ENCODE measurements at regions not wholly inside any gene's neighbourhood (a gene's known extent, or its start where the extent isn't known, plus 50 kb on each side); places are given as distances from the start of the nearest gene placed in this dataset.

DNA sequence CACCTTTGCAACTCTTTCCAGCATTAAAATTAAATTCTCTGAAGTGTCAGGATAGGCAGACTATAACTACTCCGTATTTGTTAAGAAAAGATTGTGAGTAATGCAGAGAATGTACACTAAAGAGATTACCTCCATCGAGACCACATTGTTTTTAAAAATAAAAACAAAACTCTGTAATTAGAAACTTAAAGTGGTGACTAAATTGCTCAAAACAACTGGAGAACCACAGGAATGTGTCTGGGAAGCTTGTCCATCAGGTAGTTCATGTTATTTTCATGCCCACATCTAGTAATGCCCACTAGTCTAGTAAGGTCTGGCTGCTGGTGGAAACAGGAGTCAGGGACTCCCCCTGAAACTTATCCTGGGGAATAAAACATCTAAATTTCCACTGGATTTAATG, 103.0 kb upstream of the FOXQ1 start:
- ChIA-PET POLR2A (no interaction called here), CTCF (no interaction called here)
- H3K27me3 Mint-ChIP-seq (ENCODE audit: low read depth) = peaks cover 4% of the 10 kb centered on the region
- H3K4me3 Mint-ChIP-seq = no peak overlapping the region
- H3K9me3 Mint-ChIP-seq = peaks cover 6% of the 10 kb centered on the region; the same call in 1 of the 2 replicates
- H3K4me1 Mint-ChIP-seq = no peaks in the 10 kb centered on the region
- H3K27ac Mint-ChIP-seq = no peak overlapping the region
- ATAC-seq (no peak), DNase-seq (ENCODE audit: low spot score) (no peak)
- no peaks in the 10 kb centered on the region for H3K36me3 Mint-ChIP-seq
- TF ChIP-seq GTF2I (CRISPR knock-in tag; conservative IDR thresholded peaks at IDR 0.05) (no peak), TP53 (CRISPR knock-in tag; IDR thresholded peaks at IDR 0.05) (no peak), CBFB (CRISPR knock-in tag; IDR thresholded peaks at IDR 0.05; ENCODE audit: low read depth) (no peak), TCF7 (CRISPR knock-in tag; IDR thresholded peaks at IDR 0.05; ENCODE audit: low read depth) (no peak), ZBTB21 (CRISPR knock-in tag; IDR thresholded peaks at IDR 0.05; ENCODE audit: borderline replicate concordance) (no peak), NR1H2 (CRISPR knock-in tag; IDR thresholded peaks at IDR 0.05) (no peak)
- TF ChIP-seq, protein P1, sequence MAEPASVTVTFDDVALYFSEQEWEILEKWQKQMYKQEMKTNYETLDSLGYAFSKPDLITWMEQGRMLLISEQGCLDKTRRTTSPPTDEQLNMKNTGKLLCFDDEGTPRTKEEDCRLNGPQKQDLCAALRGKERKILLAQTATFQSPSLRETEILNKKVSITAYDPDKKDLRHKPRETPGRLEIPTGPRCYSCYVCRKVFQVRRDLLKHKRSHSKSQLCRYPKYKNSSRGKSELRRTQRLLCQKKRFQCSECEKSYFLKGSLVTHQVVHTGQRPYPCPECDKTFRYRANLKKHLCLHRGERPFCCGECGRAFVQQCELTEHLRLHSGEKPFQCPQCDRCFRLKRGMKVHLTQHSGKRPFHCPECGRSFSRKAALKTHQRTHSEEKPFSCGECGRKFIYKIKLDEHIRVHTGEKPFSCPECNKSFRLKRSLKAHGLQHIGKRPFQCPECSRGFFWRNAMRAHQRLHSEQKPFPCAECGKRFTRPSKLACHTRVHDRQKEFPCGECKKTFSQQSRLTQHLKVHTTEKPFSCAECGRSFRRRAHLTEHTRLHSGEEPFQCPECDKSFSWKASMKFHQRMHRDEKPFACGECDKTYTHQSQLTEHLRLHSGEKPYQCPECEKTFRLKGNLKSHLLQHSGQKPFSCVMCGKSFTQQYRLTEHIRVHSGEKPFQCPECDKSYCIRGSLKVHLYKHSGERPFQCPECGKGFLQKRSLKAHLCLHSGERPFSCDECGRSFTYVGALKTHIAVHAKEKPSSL (CRISPR knock-in tag; conservative IDR thresholded peaks at IDR 0.05) = no peak
- TF ChIP-seq, protein P2, sequence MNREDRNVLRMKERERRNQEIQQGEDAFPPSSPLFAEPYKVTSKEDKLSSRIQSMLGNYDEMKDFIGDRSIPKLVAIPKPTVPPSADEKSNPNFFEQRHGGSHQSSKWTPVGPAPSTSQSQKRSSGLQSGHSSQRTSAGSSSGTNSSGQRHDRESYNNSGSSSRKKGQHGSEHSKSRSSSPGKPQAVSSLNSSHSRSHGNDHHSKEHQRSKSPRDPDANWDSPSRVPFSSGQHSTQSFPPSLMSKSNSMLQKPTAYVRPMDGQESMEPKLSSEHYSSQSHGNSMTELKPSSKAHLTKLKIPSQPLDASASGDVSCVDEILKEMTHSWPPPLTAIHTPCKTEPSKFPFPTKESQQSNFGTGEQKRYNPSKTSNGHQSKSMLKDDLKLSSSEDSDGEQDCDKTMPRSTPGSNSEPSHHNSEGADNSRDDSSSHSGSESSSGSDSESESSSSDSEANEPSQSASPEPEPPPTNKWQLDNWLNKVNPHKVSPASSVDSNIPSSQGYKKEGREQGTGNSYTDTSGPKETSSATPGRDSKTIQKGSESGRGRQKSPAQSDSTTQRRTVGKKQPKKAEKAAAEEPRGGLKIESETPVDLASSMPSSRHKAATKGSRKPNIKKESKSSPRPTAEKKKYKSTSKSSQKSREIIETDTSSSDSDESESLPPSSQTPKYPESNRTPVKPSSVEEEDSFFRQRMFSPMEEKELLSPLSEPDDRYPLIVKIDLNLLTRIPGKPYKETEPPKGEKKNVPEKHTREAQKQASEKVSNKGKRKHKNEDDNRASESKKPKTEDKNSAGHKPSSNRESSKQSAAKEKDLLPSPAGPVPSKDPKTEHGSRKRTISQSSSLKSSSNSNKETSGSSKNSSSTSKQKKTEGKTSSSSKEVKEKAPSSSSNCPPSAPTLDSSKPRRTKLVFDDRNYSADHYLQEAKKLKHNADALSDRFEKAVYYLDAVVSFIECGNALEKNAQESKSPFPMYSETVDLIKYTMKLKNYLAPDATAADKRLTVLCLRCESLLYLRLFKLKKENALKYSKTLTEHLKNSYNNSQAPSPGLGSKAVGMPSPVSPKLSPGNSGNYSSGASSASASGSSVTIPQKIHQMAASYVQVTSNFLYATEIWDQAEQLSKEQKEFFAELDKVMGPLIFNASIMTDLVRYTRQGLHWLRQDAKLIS (CRISPR knock-in tag; IDR thresholded peaks at IDR 0.05; ENCODE audit: borderline replicate concordance) = no peak
- TF ChIP-seq, protein P3, sequence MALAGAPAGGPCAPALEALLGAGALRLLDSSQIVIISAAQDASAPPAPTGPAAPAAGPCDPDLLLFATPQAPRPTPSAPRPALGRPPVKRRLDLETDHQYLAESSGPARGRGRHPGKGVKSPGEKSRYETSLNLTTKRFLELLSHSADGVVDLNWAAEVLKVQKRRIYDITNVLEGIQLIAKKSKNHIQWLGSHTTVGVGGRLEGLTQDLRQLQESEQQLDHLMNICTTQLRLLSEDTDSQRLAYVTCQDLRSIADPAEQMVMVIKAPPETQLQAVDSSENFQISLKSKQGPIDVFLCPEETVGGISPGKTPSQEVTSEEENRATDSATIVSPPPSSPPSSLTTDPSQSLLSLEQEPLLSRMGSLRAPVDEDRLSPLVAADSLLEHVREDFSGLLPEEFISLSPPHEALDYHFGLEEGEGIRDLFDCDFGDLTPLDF (CRISPR knock-in tag; IDR thresholded peaks at IDR 0.05) = no peak
- TF ChIP-seq, protein P4, sequence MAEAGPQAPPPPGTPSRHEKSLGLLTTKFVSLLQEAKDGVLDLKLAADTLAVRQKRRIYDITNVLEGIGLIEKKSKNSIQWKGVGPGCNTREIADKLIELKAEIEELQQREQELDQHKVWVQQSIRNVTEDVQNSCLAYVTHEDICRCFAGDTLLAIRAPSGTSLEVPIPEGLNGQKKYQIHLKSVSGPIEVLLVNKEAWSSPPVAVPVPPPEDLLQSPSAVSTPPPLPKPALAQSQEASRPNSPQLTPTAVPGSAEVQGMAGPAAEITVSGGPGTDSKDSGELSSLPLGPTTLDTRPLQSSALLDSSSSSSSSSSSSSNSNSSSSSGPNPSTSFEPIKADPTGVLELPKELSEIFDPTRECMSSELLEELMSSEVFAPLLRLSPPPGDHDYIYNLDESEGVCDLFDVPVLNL (CRISPR knock-in tag; IDR thresholded peaks at IDR 0.05; ENCODE audit: borderline replicate concordance, low read depth) = no peak
- TF ChIP-seq, protein P5, sequence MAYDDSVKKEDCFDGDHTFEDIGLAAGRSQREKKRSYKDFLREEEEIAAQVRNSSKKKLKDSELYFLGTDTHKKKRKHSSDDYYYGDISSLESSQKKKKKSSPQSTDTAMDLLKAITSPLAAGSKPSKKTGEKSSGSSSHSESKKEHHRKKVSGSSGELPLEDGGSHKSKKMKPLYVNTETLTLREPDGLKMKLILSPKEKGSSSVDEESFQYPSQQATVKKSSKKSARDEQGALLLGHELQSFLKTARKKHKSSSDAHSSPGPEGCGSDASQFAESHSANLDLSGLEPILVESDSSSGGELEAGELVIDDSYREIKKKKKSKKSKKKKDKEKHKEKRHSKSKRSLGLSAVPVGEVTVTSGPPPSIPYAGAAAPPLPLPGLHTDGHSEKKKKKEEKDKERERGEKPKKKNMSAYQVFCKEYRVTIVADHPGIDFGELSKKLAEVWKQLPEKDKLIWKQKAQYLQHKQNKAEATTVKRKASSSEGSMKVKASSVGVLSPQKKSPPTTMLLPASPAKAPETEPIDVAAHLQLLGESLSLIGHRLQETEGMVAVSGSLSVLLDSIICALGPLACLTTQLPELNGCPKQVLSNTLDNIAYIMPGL (CRISPR knock-in tag; IDR thresholded peaks at IDR 0.05) = no peak
- TF ChIP-seq, protein P6, sequence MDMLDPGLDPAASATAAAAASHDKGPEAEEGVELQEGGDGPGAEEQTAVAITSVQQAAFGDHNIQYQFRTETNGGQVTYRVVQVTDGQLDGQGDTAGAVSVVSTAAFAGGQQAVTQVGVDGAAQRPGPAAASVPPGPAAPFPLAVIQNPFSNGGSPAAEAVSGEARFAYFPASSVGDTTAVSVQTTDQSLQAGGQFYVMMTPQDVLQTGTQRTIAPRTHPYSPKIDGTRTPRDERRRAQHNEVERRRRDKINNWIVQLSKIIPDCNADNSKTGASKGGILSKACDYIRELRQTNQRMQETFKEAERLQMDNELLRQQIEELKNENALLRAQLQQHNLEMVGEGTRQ (CRISPR knock-in tag; IDR thresholded peaks at IDR 0.05) = no peak

DNA sequence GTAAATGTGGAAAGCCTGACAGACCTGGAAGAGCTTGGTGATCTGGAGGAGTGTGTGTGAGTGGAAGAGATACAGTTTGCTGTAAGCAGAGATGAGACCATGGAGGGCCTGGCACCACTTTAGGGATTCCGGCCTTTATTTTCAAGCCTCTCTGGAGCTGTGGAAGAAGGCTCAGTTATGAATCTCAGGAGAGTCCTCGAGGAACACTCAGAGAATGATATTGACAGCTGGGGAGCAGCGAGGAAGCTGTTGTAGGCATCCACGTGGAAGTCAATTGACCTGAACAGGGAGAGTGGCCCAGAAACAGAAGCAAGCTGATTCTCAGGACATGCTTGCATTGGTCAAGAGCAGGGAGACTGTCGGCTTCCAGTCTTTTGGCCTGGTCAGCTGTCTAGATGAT, 108.4 kb upstream of the FOXQ1 start:
- Mint-ChIP-seq H3K27ac (no peak overlapping the region), H3K4me3 (no peak overlapping the region), H3K4me1 (peaks cover 16% of the 10 kb centered on the region), H3K36me3 (no peaks in the 10 kb centered on the region), H3K9me3 (peaks cover 6% of the 10 kb centered on the region; the same call in 1 of the 2 replicates), H3K27me3 (ENCODE audit: low read depth) (peaks cover 28% of the 10 kb centered on the region)
- POLR2A ChIA-PET = no interaction called here
- CTCF ChIA-PET = no interaction called here
- TF ChIP-seq ESRRA (CRISPR knock-in tag; IDR thresholded peaks at IDR 0.05; ENCODE audit: borderline replicate concordance) = no peak
- TF ChIP-seq NFATC4 (CRISPR knock-in tag; IDR thresholded peaks at IDR 0.05) = no peak
- DNase-seq (ENCODE audit: low spot score) (no peak), ATAC-seq (no peak)
